GM21529 (cell line): ENCODE measurements at regions not wholly inside any gene's neighbourhood (a gene's known extent, or its start where the extent isn't known, plus 50 kb on each side); places are given as distances from the start of the nearest gene placed in this dataset.

Source experiments
- ATAC-seq: cut with Tn5 transposase; IDR thresholded peaks from one replicate; pipeline ENCODE4 v1.9.1; 2021; ENCODE audit not compliant: unreplicated experiment

DNA sequence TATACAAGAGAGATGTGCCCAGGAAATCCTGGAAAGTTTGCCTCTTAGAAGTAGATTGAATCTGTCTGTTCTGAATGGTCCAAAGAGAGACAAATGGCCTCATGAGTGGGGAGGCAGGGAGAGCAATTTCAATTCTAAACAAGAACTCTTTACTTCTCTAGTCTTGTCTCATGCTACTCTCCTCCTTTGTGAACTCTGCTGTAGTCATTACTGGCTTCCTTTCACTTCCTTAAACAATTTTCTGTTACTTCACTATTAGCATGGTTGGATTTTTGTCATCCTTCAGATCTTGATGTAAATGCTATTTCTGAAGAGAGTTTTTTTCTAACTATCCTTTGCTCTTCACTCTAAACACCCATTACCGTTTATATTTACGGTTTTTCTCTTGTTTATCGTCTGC is 54.0 kb upstream of the GRIN3A start:
- ATAC-seq = no peak

DNA sequence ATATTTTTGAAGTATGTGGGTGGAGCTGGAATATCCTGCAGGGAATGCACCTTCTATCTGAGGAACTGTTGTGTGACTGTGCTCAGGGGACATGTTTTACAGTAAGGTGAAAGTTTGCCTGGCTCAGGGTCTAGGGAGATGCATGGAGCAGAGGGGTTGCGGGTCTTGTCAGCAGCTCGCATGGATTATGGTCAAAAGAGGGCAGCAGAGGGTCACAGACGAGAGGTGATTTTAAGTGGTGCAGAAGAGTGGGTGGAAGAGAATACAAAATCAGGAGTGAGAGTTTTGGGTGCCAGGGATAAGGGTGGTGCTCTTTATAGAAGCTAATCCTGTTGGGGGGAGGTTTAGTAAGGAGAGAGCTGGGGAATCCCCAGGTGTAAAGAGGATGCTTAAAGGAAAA is 53.5 kb upstream of the GRIN3A start:
- ATAC-seq = no peak

DNA sequence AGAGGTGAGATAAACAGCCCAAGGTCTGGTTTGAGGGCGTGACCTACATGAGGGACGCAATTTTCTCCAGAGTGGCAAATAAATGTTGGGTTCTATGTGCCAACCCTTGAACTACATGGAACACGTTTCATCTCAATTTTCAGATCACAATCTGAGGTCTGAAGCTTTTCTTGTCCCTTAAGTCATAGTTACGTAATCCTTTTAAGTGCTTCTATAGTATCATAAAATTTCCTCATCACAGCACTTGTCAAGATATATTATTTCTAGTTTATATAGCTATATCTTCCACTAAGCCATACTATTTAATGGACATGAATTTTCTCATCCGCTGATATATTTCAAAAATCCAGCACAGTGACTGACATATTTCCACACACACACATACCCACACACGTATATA is 53.1 kb upstream of the GRIN3A start:
- no peak for ATAC-seq
